Muscle of leg (tissue), 3 donors: ENCODE measurements at regions not wholly inside any gene's neighbourhood (a gene's known extent, or its start where the extent isn't known, plus 50 kb on each side); places are given as distances from the start of the nearest gene placed in this dataset.
"Not testable (repeated sequence)": the region's sequence is repeated elsewhere in the genome, so short reads cannot be mapped to it uniquely, and the experiment has no call there.

Experiments
- DNase-seq: peaks from one replicate; pipeline ENCODE4 v3.0.0; 2013
- H3K27ac ChIP-seq: one replicate; pipeline ENCODE4 v1.5.1; 2013; ENCODE audit warnings: mild to moderate bottlenecking, low read length, control low read depth
- H3K27me3 ChIP-seq: one replicate; pipeline ENCODE4 v1.6.1; 2013; ENCODE audit warnings: low read length; ENCODE audit not compliant: control insufficient read depth, insufficient read depth
- H3K36me3 ChIP-seq: one replicate; pipeline ENCODE4 v1.6.1; 2013; ENCODE audit warnings: low read length; ENCODE audit not compliant: control insufficient read depth, insufficient read depth
- H3K4me1 ChIP-seq: one replicate; pipeline ENCODE4 v1.6.1; 2013; ENCODE audit warnings: low read length; ENCODE audit not compliant: control insufficient read depth, insufficient read depth
- H3K4me3 ChIP-seq: one replicate; pipeline ENCODE4 v1.5.1; 2013; ENCODE audit warnings: low read length, control low read depth
- H3K9me3 ChIP-seq: replicated peaks from 2 replicates; pipeline ENCODE4 v1.6.1; 2013; ENCODE audit warnings: low read depth, low read length; ENCODE audit not compliant: control insufficient read depth
- WGBS: methylation state at CpG from one replicate; pipeline ENCODE4 v1.1.5; 2013; ENCODE audit warnings: missing lambda C conversion rate; ENCODE audit not compliant: insufficient coverage; 5-methylcytosine and 5-hydroxymethylcytosine counted together

GRCh38 chr14:71165121-71166031 is 258.1 kb downstream of the PCNX1 start:
- H3K4me1 ChIP-seq: peaks cover 5% of the 10 kb centered on the region
- no peaks in the 10 kb centered on the region for H3K27me3 ChIP-seq
- whole genome bisulfite sequencing: 38% methylated on average over 5 of the region's 15 CpGs
- H3K4me3 ChIP-seq: no peak overlapping the region
- H3K27ac ChIP-seq: no peak overlapping the region
- DNase-seq: peak; percentile 32
- H3K9me3 ChIP-seq: no peaks in the 10 kb centered on the region
- no peaks in the 10 kb centered on the region for H3K36me3 ChIP-seq

- Histone ChIP-seq H3K9me3 (no peaks in the 10 kb centered on the region), H3K27me3 (peaks cover 2% of the 10 kb centered on the region), H3K4me1 (peaks cover 5% of the 10 kb centered on the region), H3K36me3 (no peaks in the 10 kb centered on the region), H3K27ac (no peak overlapping the region), H3K4me3 (no peak overlapping the region)
- DNase-seq: peak; percentile 72
- WGBS: no CpG with 5 or more reads among the region's 3 CpGs
These were observed 259.1 kb downstream of the PCNX1 start for GRCh38 chr14:71166180-71166837.

DNA sequence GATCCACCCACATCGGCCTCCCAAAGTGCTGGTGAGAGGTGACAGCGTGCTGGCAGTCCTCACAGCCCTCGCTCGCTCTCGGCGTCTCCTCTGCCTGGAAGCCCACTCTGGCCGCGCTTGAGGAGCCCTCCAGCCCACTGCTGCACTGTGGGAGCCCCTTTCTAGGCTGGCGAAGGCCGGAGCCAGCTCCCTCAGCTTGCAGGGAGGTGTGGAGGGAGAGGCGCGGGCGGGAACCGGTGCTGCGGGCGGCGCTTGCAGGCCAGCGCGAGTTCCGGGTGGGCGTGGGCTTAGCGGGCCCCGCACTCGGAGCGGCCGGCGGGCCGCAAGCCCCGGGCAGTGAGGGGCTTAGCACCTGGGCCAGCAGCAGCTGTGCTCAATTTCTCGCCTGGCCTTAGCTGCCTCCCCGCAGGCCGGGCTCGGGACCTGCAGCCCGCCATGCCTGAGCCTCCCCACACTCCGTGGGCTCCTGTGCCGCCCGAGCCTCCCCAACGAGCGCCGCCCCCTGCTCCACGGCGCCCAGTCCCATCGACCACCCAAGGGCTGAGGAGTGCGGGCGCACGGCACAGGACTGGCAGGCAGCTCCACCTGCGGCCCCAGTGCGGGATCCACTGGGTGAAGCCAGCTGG is 260.2 kb downstream of the PCNX1 start:
- H3K9me3 ChIP-seq, H3K27me3 ChIP-seq, H3K36me3 ChIP-seq, H3K4me3 ChIP-seq, H3K27ac ChIP-seq, H3K4me1 ChIP-seq, DNase-seq: not testable (repeated sequence)
- WGBS: 91% methylated on average over 37 of the region's 48 CpGs

DNA sequence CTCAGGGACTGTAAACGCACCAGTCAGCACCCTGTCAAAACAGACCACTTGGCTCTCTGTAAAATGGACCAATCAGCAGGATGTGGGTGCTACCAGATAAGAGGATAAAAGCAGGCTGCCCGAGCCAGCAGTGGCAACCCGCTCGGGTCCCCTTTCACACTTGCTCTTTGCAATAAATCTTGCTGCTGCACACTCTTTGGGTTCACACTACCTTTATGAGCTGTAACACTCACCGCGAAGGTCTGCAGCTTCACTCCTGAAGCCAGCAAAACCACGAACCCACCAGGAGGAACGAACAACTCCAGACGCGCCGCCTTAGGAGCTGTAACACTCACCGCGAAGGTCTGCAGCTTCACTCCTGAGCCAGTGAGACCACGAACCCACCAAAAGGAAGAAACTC is 260.9 kb downstream of the PCNX1 start:
- H3K36me3 ChIP-seq, H3K27me3 ChIP-seq, H3K4me1 ChIP-seq, H3K4me3 ChIP-seq, H3K27ac ChIP-seq, DNase-seq, H3K9me3 ChIP-seq: not testable (repeated sequence)
- 64% methylated on average over 4 of the region's 14 CpGs for WGBS

- no peak for DNase-seq
- WGBS: 85% methylated on average over 13 of the region's 17 CpGs
- Histone ChIP-seq H3K27me3 (peaks cover 2% of the 10 kb centered on the region), H3K4me1 (peaks cover 5% of the 10 kb centered on the region), H3K9me3 (no peaks in the 10 kb centered on the region), H3K27ac (no peak overlapping the region), H3K4me3 (no peak overlapping the region), H3K36me3 (no peaks in the 10 kb centered on the region)
These were observed 261.5 kb downstream of the PCNX1 start for GRCh38 chr14:71168564-71169427.

- Histone ChIP-seq H3K4me3 (no peak overlapping the region), H3K36me3 (no peaks in the 10 kb centered on the region), H3K27me3 (peaks cover 2% of the 10 kb centered on the region), H3K9me3 (no peaks in the 10 kb centered on the region), H3K27ac (no peak overlapping the region), H3K4me1 (peaks cover 5% of the 10 kb centered on the region)
- WGBS: 73% methylated on average over 4 of the region's 5 CpGs
- no peak for DNase-seq
These were observed 262.6 kb downstream of the PCNX1 start for GRCh38 chr14:71169861-71170260.

- Histone ChIP-seq H3K9me3 (no peaks in the 10 kb centered on the region), H3K27me3 (peaks cover 2% of the 10 kb centered on the region), H3K27ac (no peak overlapping the region), H3K36me3 (no peaks in the 10 kb centered on the region), H3K4me1 (no peaks in the 10 kb centered on the region), H3K4me3 (no peak overlapping the region)
- 86% methylated on average over 1 of the region's 3 CpGs for WGBS
- no peak for DNase-seq
These were observed 268.2 kb downstream of the PCNX1 start for GRCh38 chr14:71175491-71175890.

- no peaks in the 10 kb centered on the region for H3K27me3 ChIP-seq
- H3K4me3 ChIP-seq: no peak overlapping the region
- peaks cover 2% of the 10 kb centered on the region for H3K4me1 ChIP-seq
- WGBS: 80% methylated on average over 1 of the region's 5 CpGs
- H3K9me3 ChIP-seq: no peaks in the 10 kb centered on the region
- H3K36me3 ChIP-seq: no peaks in the 10 kb centered on the region
- DNase-seq: no peak
- H3K27ac ChIP-seq: no peak overlapping the region
These were observed 271.8 kb downstream of the PCNX1 start for GRCh38 chr14:71179066-71179465.

DNA sequence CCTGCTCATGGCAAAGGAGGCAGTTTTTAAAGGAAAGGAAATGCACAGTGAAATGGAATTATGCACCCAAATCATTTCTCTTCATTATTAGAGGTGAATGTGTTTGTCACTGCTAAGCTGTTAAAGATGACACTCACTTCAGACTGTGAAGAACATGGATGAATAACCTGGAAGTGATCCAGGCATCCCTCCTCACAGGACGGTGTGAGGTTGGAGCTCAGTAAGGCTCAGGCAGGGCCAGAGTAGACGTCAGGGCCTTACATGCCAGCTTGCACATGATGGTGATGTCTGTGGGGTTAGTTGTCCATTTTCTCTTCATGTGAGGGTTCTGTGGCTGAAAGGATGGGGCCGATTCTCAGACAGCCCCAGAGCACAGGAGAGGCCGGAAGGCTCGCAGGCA is 273.1 kb downstream of the PCNX1 start:
- no peaks in the 10 kb centered on the region for H3K9me3 ChIP-seq
- H3K36me3 ChIP-seq: no peaks in the 10 kb centered on the region
- no peaks in the 10 kb centered on the region for H3K27me3 ChIP-seq
- WGBS: 89% methylated on average over 5 of the region's 5 CpGs
- DNase-seq: no peak
- no peak overlapping the region for H3K4me3 ChIP-seq
- H3K27ac ChIP-seq: no peak overlapping the region
- peaks cover 2% of the 10 kb centered on the region for H3K4me1 ChIP-seq
